ENCODE measurements at regions not wholly inside any gene's neighbourhood (a gene's known extent, or its start where the extent isn't known, plus 50 kb on each side); places are given as distances from the start of the nearest gene placed in this dataset.

DNA sequence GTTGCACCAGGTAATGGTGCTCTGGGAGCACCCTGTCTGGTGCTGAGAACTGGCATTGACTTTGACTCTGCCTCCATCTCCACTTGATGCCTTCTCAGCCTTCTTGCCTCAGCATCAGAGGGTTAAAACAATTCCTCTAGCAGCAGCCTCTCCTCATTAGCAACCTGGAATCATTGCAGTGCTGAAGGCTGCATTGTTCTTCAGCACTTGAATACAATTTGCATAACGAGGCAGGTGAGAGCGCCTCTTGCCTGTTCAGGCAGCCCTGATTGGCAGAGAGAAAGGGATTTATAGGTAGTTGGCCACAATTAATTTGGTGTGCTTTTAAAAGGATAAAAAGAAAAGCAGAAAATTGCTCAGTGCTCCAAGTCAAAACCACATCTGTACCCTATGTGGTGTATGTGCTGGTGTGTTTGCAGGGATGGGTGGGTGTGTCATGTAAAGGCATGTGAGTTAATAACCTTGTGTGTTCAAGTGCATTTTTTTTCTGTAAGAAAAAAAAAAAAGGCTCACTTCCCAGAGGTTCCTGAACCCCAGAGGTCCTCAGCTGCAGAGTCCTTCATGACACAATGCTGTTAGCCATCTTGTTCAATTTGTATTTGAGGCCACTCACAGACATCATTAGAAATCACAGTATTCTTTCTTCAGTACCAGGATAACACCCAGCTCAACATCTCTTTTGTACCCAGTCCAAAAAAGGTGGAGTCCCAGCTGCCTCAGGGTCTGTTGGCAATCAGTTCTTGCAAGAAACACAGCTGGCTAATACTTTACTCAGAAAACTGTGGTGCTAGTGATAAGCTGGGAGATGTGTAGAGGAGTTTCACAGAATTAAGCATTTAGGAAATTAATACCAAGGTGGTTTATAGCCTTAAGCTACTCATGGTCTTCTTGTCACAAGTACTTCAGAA is 385.6 kb downstream of the GRIN2B start:
- no peak for DNase-seq (ENCODE audit: low spot score)

GRCh38 chr12:13594731-13595514 is 386.5 kb downstream of the GRIN2B start:
- DNase-seq (ENCODE audit: low spot score), result no peak

DNA sequence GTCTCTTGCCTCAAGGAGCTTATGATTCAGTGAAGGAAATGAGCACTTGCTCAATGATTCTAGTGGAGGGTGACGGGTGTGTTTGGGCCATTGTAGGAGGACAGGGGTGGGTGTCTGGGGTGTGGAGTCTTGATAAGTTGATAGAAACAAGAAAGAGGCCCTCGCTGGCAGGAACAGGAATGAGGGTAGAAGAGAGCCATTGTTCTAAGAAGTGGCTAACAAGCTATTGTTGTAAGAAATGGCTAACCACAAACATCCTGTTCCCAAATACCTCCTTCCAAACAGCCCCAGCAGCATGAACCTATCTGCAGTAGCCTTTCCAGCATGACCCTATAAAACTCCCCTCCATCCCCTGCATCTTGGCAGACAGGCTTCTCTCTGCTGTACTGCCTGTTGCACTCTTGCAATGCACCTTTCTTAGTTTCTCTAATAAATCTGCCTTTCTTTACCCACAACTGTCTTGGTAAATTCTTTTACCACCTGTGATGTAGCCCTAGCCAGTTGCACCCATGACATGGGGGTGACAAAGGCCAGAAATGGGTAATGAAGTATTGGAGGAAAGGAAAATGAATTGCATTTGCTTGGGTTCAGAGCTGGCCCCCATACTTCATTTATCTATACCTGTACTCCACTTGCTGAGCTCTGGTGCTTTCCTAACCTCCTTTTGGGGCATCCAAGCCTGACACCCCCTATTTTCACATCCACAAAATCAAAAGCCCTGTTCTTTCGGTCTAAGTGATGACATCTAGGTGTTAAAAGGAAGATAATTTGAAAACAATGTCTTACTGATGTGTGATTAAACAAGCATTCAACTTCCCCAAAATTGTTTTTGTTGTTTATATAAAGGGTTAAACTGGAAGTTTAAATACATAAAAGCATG is 389.1 kb downstream of the GRIN2B start:
- no peak for DNase-seq (ENCODE audit: low spot score)

DNA sequence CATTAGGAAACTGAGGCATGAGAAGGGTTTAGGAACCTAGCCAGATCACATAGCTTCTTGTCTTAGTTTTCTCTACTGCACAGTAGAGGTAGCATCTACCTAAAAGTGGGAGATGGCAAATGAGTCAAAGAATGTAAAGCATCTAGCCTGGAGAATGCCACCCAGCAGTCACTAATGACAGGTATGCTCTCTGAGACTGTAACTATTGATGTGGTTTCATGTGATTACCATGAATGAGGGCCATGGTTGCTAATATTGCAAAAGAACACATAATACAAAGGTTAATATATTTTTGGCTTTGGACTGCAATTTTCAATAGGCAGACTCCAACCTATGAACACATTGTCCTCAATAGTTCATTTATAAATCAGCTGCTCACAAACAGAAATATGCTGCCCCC is 389.9 kb downstream of the GRIN2B start:
- no peak for DNase-seq (ENCODE audit: low spot score)

DNA sequence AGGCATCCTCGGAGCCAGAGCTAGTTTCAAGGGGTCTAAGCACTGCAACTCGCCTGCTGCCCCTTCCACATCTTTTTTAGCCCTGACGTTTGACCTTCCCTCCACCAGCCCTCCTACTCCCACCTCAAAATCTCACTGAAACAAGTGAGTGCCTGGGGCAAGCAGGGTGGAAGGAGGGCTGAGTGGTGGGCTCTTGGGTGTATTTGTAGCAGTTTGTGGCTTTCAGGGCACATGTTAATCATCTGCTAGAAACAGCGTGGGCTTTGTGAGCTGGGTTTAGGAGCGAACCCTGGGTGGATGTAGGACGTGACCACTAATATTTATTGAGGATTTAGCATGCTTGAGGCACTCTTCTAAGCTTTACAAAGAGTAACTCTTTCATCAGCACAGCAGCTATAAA is 390.3 kb downstream of the GRIN2B start:
- DNase-seq (ENCODE audit: low spot score), result no peak

GRCh38 chr12:13588574-13588973 is 392.0 kb downstream of the EMP1 start:
- no peak for DNase-seq (ENCODE audit: low spot score)

GRCh38 chr12:13587721-13588390 is 391.3 kb downstream of the EMP1 start:
- no peak for DNase-seq (ENCODE audit: low spot score)

DNA sequence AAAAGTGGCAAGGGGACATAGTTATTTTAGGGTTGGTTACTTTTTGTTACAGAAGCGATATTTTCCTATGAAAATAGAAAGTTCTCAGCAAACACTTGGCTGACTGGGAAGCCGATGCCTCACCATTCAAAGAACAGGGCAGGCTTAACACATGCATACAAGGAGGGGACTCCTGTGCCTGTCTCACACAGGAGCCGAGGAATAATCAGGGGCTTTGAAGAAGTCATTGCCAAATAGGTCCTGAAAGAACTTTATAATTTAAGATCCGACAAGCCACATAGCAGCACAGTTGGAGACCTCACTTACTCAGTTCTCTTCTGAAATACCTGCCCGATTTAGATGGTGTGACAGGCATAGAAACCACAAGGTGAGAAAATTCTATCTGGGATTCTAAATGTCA is 389.8 kb downstream of the EMP1 start:
- DNase-seq (ENCODE audit: low spot score), result no peak

GRCh38 chr12:13584541-13584940 is 388.0 kb downstream of the EMP1 start:
- no peak for DNase-seq (ENCODE audit: low spot score)

GRCh38 chr12:13583630-13584029 is 387.1 kb downstream of the EMP1 start:
- DNase-seq (ENCODE audit: low spot score), result no peak

- no peak for DNase-seq (ENCODE audit: low spot score)
These were observed 385.9 kb downstream of the EMP1 start for GRCh38 chr12:13582421-13582820.

- DNase-seq (ENCODE audit: low spot score), result no peak
These were observed 384.5 kb downstream of the EMP1 start for GRCh38 chr12:13581031-13581430.

DNA sequence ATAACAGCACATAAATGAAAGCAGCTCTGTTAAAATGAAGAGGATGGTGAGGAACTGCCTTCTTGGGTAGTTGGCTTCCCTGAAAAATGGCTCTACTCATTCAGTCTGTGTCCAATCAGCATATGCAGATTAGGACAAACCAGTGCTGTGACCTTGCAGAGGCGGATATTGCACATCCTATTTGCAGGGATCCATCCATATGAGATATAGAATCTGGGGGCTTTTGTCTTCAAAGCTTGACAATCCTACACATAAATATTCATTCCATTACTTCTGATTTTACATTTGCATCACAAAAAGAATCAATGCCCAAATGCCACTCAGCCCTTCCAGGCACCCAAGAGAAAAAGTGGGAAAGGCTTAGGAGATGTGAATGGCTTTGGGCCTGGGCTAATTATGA is 383.7 kb downstream of the EMP1 start:
- no peak for DNase-seq (ENCODE audit: low spot score)

- no peak for DNase-seq (ENCODE audit: low spot score)
These were observed 380.5 kb downstream of the EMP1 start for GRCh38 chr12:13576935-13577500.

- DNase-seq (ENCODE audit: low spot score), result no peak
These were observed 377.3 kb downstream of the EMP1 start for GRCh38 chr12:13573698-13574321.

DNA sequence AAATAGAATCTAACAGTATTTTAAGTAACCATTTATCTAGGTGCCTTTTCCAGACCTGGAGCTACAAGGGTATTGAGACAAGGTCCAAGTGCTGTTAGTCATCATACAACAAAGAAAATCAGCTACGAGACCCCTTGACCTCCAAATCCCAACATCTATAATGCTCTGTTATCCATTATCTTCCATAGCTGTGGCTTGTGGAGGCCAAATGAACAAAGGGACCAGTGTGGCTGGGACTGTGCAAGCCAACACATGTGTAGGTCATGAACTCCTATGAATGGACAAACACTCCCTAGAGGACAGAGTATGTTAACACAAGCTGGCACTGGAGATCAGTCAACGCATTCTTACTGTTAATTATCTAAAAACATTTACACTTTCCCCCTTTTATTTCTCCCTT is 374.5 kb downstream of the EMP1 start:
- no peak for DNase-seq (ENCODE audit: low spot score)

- DNase-seq (ENCODE audit: low spot score), result no peak
These were observed 373.6 kb downstream of the EMP1 start for GRCh38 chr12:13570005-13570694.

GRCh38 chr12:13566292-13566691 is 369.8 kb downstream of the EMP1 start:
- DNase-seq (ENCODE audit: low spot score), result no peak

DNA sequence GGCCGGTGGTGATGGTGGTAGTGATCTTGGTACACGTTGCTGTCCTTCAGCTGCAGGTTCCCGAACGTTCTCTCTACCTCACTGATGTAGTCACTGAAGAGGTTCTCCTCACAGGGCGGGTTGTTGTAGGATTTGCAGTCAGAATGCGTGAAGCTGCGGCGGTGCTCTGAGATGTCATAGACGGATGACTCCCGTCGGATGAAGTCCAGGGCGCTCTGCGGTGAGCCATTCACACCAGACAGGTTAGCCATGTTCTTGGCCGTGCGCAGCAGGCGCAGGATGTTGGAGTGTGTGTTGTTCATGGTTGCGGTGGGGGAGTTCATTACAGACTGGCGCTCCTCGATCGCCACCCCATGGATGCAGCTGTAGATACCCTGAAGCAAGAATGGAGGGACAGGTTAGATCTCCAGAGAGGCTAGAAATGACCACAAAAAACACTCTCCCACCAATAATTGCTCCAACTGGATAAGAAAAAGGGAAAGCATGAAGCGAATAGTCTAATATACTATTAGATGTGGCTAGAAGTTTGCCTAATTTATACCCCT is 367.8 kb downstream of the EMP1 start:
- no peak for DNase-seq (ENCODE audit: low spot score)

- no peak for DNase-seq (ENCODE audit: low spot score)
These were observed 367.2 kb downstream of the EMP1 start for GRCh38 chr12:13563743-13564125.
